Sigmoid colon (tissue), 6 donors: ENCODE measurements at regions not wholly inside any gene's neighbourhood (a gene's known extent, or its start where the extent isn't known, plus 50 kb on each side); places are given as distances from the start of the nearest gene placed in this dataset.

Experiments used
- DNase-seq: peaks from one replicate; pipeline ENCODE4 v3.0.0-alpha.2; 2019
- H3K27ac ChIP-seq, 4 donors: fragments of 200-600 bp; sonication (generic); one replicate each; pipeline ENCODE4 v1.5.1; 2016 to 2019; ENCODE audit warnings: mild to moderate bottlenecking in 1 of 4
- H3K27me3 ChIP-seq, 3 donors: fragments of 200-600 bp; sonication (generic); one replicate each; pipeline ENCODE4 v1.5.1; 2019; ENCODE audit warnings: mild to moderate bottlenecking in 1 of 3
- H3K36me3 ChIP-seq, 4 donors: fragments of 200-600 bp; sonication (generic); one replicate each; pipeline ENCODE4 v1.5.1; 2016 to 2019
- H3K4me1 ChIP-seq, 4 donors: fragments of 200-600 bp; sonication (generic); one replicate each; pipeline ENCODE4 v1.5.1; 2017 to 2019
- H3K4me3 ChIP-seq, 4 donors: fragments of 200-600 bp; sonication (generic); one replicate each; pipeline ENCODE4 v1.5.1; 2017 to 2019; ENCODE audit warnings: mild to moderate bottlenecking in 2 of 4, moderate library complexity in 1 of 4
- H3K9me3 ChIP-seq, 4 donors: fragments of 200-600 bp in 3 of 4; sonication (generic) in 3 of 4; one replicate each; pipeline versions ENCODE4 v1.5.1 to v1.6.1; 2013 to 2019
- EP300 ChIP-seq, 4 donors: sonication (generic); formaldehyde crosslinking; IDR thresholded peaks; one replicate each; pipeline ENCODE4 v1.6.1; 2017; ENCODE audit warnings: antibody characterized with exemption in 4 of 4
- POLR2A ChIP-seq, 2 donors: fragments of 450-650 bp; IDR thresholded peaks; one replicate each; pipeline ENCODE4 v1.6.1; 2016; ENCODE audit warnings: antibody characterized with exemption in 2 of 2, mild to moderate bottlenecking in 2 of 2, moderate library complexity in 2 of 2
- POLR2AphosphoS5 ChIP-seq, 4 donors: sonication (generic); formaldehyde crosslinking; IDR thresholded peaks; one replicate each; pipeline ENCODE4 v1.6.1; 2017; ENCODE audit warnings: antibody characterized with exemption in 4 of 4
- WGBS, 2 donors: extraction: QIAGEN DNeasy Blood & Tissue Kit; methylation state at CpG; one replicate each; pipeline ENCODE4 v1.1.7; 2013; 5-methylcytosine and 5-hydroxymethylcytosine counted together
- intact Hi-C: fragments of 100-400 bp; cut with DNase I; formaldehyde crosslinking; loops from one replicate; pipeline ENCODE4 v1.15.1; 2023
- TF ChIP-seq, protein P1 (sequence below), 4 experiments: fragments of 450-650 bp in 3 of 4; fragments of 200-600 bp in 1 of 4; IDR thresholded peaks; one replicate each; pipeline ENCODE4 v1.5.1; 2016 to 2019; ENCODE audit warnings: antibody characterized with exemption in 4 of 4, mild to moderate bottlenecking in 3 of 4, moderate library complexity in 2 of 4
- donor health status: healthy with polysubstance abuse.
- donor health status: healthy.

- no peak for DNase-seq
- H3K27ac ChIP-seq: no peak overlapping the region
- WGBS, 2 donors: 60 to 62% methylated on average over 3 of the region's 3 CpGs
- intact Hi-C loops: no loop called here
- peaks cover 0 to 4% (median 0%) of the 10 kb centered on the region in 4 donors for H3K9me3 ChIP-seq
- H3K4me1 ChIP-seq: no peaks in the 10 kb centered on the region
- H3K4me3 ChIP-seq: no peak overlapping the region
- no peaks in the 10 kb centered on the region for H3K36me3 ChIP-seq
- TF ChIP-seq, protein P1, sequence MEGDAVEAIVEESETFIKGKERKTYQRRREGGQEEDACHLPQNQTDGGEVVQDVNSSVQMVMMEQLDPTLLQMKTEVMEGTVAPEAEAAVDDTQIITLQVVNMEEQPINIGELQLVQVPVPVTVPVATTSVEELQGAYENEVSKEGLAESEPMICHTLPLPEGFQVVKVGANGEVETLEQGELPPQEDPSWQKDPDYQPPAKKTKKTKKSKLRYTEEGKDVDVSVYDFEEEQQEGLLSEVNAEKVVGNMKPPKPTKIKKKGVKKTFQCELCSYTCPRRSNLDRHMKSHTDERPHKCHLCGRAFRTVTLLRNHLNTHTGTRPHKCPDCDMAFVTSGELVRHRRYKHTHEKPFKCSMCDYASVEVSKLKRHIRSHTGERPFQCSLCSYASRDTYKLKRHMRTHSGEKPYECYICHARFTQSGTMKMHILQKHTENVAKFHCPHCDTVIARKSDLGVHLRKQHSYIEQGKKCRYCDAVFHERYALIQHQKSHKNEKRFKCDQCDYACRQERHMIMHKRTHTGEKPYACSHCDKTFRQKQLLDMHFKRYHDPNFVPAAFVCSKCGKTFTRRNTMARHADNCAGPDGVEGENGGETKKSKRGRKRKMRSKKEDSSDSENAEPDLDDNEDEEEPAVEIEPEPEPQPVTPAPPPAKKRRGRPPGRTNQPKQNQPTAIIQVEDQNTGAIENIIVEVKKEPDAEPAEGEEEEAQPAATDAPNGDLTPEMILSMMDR (IDR thresholded peaks at IDR 0.05): no peak
- no peak for TF ChIP-seq POLR2AphosphoS5 (IDR thresholded peaks at IDR 0.05)
- TF ChIP-seq EP300 (IDR thresholded peaks at IDR 0.05): no peak
- TF ChIP-seq POLR2A (IDR thresholded peaks at IDR 0.05): no peak
- no peaks in the 10 kb centered on the region for H3K27me3 ChIP-seq
Observed at GRCh38 chr16:8459085-8459733, 131.1 kb downstream of the TMEM114 start.

DNA sequence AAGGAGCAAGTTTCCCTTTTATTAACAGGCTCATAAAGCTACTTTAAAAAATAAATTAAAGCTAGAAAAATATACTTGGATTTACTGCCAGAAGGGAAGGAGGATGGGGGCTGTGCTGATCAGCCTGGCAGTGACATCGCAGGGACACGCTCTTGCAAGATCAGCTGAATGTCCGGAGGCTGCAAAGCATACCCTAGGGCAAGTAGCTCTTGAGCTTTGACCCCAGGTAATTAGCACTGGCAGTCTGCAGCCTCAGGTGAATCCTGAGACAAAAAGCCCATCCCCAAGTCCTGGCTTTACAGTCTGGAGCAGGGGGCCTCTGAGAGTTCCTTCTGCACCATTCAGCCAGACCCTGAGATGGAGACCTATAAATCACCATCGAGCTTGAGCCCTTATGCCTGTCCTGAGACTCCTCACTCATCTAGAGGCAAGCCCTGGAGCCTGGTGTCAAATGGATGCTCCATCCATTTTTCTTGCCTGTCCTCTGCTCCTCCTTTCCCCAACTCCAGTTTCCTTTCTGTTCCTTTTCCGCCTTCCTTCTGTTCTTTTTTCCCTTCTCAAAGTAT is 131.7 kb downstream of the TMEM114 start:
- WGBS, 2 donors: 70 to 80% methylated on average over 5 of the region's 5 CpGs
- H3K36me3 ChIP-seq: no peaks in the 10 kb centered on the region
- TF ChIP-seq, protein P1 (IDR thresholded peaks at IDR 0.05): no peak
- TF ChIP-seq EP300 (IDR thresholded peaks at IDR 0.05) (no peak), POLR2AphosphoS5 (IDR thresholded peaks at IDR 0.05) (no peak), POLR2A (IDR thresholded peaks at IDR 0.05) (no peak)
- no peaks in the 10 kb centered on the region for H3K27me3 ChIP-seq
- no peak for DNase-seq
- intact Hi-C loops: no loop called here
- peaks cover 0 to 4% (median 0%) of the 10 kb centered on the region in 4 donors for H3K9me3 ChIP-seq
- no peak overlapping the region for H3K4me3 ChIP-seq
- no peaks in the 10 kb centered on the region for H3K4me1 ChIP-seq
- H3K27ac ChIP-seq: no peak overlapping the region

DNA sequence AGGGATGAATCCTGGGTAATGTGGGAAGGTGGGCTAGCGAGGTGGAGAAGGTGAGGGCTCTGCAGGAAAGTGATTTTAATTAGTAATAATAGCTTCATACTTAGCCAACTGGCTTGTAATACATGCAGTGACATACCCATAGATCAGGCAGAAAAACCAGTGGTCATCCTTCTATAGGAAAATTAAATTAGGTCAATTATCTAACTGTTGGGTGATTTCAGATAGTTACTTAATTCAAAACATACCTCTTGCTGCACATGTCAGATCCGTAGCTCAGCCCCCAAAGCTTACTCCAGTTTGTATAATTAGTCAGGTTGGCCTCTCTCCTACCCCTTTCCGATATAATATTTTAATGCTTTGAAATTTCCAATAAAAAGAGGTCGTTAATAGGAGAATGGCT is 137.0 kb downstream of the TMEM114 start:
- Histone ChIP-seq H3K27ac (no peak overlapping the region), H3K4me3 (no peak overlapping the region), H3K36me3 (no peaks in the 10 kb centered on the region), H3K27me3 (no peaks in the 10 kb centered on the region), H3K9me3 (peaks cover 0 to 4% (median 0%) of the 10 kb centered on the region in 4 donors), H3K4me1 (no peaks in the 10 kb centered on the region)
- no peak for DNase-seq
- WGBS, 2 donors: 74 to 83% methylated on average over 4 of the region's 4 CpGs
- TF ChIP-seq POLR2A (IDR thresholded peaks at IDR 0.05): no peak
- no peak for TF ChIP-seq EP300 (IDR thresholded peaks at IDR 0.05)
- TF ChIP-seq, protein P1 (IDR thresholded peaks at IDR 0.05): no peak
- TF ChIP-seq POLR2AphosphoS5 (IDR thresholded peaks at IDR 0.05): no peak
- intact Hi-C loops: no loop called here

DNA sequence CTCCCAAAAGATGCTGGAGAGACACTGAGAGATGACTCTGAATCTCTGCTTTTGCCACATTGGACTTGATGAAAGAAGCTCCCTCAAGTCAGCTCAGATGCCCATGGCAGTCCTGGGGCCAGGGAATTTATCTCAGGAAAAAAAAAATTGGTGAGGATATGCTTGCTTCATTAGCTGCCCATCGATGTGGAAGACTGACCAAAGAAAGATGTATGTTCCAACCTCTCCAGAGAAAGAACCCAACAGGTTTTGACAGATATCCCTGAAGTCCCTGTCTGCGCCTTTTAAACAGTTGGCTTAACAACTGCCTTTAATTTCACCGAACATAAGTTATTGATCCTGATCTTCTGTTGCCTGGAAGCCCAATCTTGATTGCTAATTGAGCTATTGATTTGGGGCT is 137.4 kb downstream of the TMEM114 start:
- H3K9me3 ChIP-seq: peaks cover 0 to 4% (median 0%) of the 10 kb centered on the region in 4 donors
- TF ChIP-seq, protein P1 (IDR thresholded peaks at IDR 0.05): no peak
- TF ChIP-seq EP300 (IDR thresholded peaks at IDR 0.05) (no peak), POLR2A (IDR thresholded peaks at IDR 0.05) (no peak), POLR2AphosphoS5 (IDR thresholded peaks at IDR 0.05) (no peak)
- no peak overlapping the region for H3K27ac ChIP-seq
- DNase-seq: no peak
- intact Hi-C loops: no loop called here
- no peak overlapping the region for H3K4me3 ChIP-seq
- H3K4me1 ChIP-seq: no peaks in the 10 kb centered on the region
- H3K36me3 ChIP-seq: no peaks in the 10 kb centered on the region
- 59 to 62% methylated on average over 3 of the region's 3 CpGs for WGBS, 2 donors
- H3K27me3 ChIP-seq: no peaks in the 10 kb centered on the region
